AG04449 (cell line): ENCODE measurements at regions not wholly inside any gene's neighbourhood (a gene's known extent, or its start where the extent isn't known, plus 50 kb on each side); places are given as distances from the start of the nearest gene placed in this dataset.

Experiments
- CTCF ChIA-PET: fragments of 350-600 bp; formaldehyde crosslinking; extraction: SDS; loops from one replicate; lab custom pipeline; 2021; ENCODE audit warnings: antibody characterized with exemption; lab: Yijun Ruan, JAX
- POLR2A ChIA-PET: fragments of 400-600, 350-600 bp; formaldehyde crosslinking; extraction: SDS; loops from one replicate; lab custom pipeline; 2020; ENCODE audit warnings: antibody characterized with exemption, inconsistent platforms; lab: Yijun Ruan, JAX
- DNase-seq: peaks from one replicate; pipeline ENCODE4 v3.0.0-alpha.2; 2010; ENCODE audit warnings: low read depth, low spot score
- H3K4me3 ChIP-seq: 2 replicates; pipeline ENCODE4 v1.5.1; 2011; ENCODE audit warnings: low read depth, mild to moderate bottlenecking, control low read depth, low read length
- TF ChIP-seq, protein P1 (sequence below): IDR thresholded peaks from one replicate; pipeline ENCODE4 v1.5.1; 2011; ENCODE audit warnings: mild to moderate bottlenecking, moderate library complexity, low read length, control low read depth, inconsistent platforms; ENCODE audit not compliant: insufficient read depth; ENCODE audit errors: missing control alignments

DNA sequence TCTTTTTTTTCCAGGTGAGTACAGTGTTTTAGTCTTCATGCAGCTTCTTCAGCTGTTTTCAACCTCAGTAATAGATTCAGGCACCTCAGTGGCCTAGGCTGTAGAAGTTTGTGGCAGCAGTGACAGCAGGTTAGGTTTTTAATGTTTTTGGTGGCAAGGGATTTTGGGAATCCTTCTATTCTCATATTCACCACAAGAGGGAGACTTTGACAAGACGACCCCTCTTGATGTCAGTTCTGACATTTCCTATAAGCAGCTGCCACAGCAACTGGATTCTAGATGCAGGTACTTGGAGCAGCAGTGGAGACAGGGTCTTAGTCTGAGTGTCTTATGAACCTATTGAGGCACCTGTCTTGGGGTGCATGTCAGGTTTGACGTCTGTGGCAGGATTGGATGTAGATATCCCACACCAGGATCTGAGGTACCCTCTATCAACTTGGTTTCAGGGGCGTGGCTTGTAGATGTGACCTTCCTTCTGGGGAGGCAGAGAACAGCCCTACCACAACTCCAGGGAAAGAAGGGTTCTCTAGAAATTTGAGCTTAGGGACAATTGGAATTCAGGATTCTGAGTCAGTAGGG lies 1104.2 kb upstream of the TMPRSS15 start:
- ChIA-PET CTCF (no interaction called here), POLR2A (no interaction called here)
- TF ChIP-seq, protein P1, sequence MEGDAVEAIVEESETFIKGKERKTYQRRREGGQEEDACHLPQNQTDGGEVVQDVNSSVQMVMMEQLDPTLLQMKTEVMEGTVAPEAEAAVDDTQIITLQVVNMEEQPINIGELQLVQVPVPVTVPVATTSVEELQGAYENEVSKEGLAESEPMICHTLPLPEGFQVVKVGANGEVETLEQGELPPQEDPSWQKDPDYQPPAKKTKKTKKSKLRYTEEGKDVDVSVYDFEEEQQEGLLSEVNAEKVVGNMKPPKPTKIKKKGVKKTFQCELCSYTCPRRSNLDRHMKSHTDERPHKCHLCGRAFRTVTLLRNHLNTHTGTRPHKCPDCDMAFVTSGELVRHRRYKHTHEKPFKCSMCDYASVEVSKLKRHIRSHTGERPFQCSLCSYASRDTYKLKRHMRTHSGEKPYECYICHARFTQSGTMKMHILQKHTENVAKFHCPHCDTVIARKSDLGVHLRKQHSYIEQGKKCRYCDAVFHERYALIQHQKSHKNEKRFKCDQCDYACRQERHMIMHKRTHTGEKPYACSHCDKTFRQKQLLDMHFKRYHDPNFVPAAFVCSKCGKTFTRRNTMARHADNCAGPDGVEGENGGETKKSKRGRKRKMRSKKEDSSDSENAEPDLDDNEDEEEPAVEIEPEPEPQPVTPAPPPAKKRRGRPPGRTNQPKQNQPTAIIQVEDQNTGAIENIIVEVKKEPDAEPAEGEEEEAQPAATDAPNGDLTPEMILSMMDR: no peak
- no peak for DNase-seq
- H3K4me3 ChIP-seq: no peak overlapping the region

DNA sequence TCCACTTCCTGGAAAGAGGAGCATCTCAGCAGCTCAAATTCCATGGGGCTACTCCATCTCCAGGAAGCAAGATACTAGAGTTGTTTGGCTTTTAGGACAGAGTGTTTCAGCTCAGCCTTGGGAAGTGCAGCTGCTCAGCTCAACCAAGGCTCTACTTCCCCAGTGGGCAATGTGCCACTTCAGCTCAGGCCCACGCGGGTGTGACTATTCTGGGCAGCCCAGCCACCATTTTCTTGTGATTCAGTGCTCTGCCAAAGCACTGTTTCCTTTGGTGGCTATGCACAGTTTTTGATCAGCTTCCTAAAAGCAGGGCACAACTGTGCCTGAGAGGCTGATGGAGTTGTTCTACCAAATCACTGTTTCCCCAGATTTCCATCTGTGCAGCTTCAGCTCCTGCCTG lies 1104.9 kb upstream of the TMPRSS15 start:
- CTCF ChIA-PET: no interaction called here

DNA sequence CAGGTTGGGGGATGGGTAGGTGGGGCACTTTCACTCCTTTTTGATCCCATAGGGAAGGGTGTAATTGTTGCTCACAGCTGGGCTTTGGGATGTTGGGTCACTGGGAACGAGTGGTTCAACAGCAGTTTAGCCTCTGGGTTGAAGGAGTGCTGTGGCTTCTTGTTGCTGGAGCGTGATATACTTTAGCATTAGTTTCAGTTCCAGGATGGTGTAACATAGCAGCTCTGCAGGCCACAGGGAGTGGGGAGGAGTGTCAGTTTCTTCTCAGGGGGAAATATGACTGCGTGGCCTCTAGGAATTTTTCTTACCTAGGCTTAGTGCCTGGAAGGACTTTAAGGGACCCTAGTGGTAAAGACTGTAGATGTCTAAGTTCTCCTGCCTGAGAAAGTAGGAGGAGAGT lies 1105.3 kb upstream of the TMPRSS15 start:
- TF ChIP-seq, protein P1: no peak
- DNase-seq: no peak
- CTCF ChIA-PET: no interaction called here
- no peak overlapping the region for H3K4me3 ChIP-seq
- POLR2A ChIA-PET: no interaction called here

More for the DNA sequence above, 1104.9 kb upstream of the TMPRSS15 start:
- no peak for DNase-seq
- POLR2A ChIA-PET: no interaction called here
- TF ChIP-seq, protein P1: no peak
- H3K4me3 ChIP-seq: no peak overlapping the region

DNA sequence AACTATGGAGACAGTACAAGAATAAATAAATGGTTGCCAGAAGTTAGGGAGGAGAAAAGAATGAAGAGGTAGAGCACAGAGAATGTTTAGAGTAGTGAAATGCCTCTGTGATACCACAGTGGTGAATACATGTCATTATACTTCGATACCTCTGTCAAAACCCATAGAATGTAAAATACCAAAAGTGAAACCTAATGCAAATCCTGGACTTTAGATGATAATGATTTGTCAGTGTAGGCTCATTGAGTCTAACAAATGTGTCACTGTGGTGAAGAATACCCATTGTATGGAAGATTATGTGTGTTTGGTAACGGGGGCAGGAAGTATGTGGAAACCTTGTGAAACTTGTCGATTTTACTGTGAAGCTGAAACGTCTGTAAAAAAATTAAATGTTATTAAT lies 1106.5 kb upstream of the TMPRSS15 start:
- POLR2A ChIA-PET: no interaction called here
- DNase-seq: no peak
- H3K4me3 ChIP-seq: no peak overlapping the region
- TF ChIP-seq, protein P1: no peak
- CTCF ChIA-PET: no interaction called here

DNA sequence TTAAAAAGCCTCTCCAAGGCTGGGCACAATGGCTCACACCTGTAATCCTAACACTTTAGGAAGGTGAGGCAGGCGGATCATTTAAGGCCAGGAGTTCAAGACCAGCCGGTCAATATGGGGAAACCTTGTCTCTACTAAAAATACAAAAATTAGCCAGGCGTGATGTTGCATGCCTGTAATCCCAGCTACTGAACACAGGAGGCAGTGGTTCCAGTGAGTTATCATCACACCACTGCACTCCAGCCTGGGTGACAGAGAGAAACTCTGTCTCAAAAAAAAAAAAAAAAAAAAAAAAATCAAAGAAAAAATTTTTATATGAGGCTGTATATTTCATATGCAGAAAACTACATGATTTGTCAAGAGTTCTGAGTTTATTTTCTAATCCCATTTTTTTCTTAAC lies 1107.1 kb upstream of the TMPRSS15 start:
- POLR2A ChIA-PET: no interaction called here
- H3K4me3 ChIP-seq: no peak overlapping the region
- TF ChIP-seq, protein P1: no peak
- CTCF ChIA-PET: no interaction called here
- DNase-seq: no peak

DNA sequence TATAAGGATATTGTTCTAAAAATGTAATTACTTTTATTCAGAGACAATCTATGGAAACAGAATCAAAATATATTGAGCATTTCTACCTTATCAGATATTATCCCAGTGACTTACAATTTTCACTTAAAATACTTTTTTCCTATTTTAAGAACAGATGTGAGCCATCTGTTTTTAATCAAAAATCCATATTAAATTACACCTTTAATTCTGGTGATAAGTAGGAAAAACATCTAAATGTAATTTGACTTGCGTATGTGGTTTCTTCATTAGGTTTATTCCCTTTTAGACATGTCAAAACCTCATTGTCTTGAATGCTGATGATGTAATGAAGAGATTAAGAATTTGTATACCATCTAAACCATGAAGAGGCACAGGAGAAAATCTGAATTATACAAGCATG lies 1118.8 kb upstream of the TMPRSS15 start:
- no peak overlapping the region for H3K4me3 ChIP-seq
- TF ChIP-seq, protein P1: no peak
- CTCF ChIA-PET: no interaction called here
- no peak for DNase-seq
- POLR2A ChIA-PET: no interaction called here
